WI38 (cell line): ENCODE measurements at regions not wholly inside any gene's neighbourhood (a gene's known extent, or its start where the extent isn't known, plus 50 kb on each side); places are given as distances from the start of the nearest gene placed in this dataset.

Source experiments
- H3K4me3 ChIP-seq: 2 replicates; pipeline ENCODE4 v1.5.1; 2011; ENCODE audit warnings: low read depth, mild to moderate bottlenecking, control low read depth, low read length
- TF ChIP-seq, protein P1 (sequence below): IDR thresholded peaks from 2 replicates; pipeline ENCODE4 v1.5.1; 2012; ENCODE audit warnings: low read depth, mild to moderate bottlenecking, control low read depth, low read length

DNA sequence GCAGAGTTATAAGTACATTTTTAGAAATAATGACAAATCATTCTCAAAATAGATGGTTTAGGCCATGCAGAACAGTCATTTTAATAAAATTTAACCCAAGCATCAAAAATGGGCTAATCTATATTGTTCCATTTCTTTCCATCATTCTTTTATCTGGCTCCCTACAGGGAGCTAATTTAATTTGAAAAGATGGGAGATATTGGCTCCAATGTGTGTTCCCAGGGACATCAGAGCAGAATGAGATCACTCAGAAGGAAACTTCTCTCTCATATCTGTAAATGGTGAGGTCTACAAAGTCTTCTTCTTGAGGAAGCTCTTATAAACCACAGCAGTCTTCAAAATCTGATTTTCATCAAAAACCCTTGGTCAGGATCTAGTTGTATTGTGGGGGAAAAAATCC, 119.4 kb upstream of the RAB6C start:
- TF ChIP-seq, protein P1, sequence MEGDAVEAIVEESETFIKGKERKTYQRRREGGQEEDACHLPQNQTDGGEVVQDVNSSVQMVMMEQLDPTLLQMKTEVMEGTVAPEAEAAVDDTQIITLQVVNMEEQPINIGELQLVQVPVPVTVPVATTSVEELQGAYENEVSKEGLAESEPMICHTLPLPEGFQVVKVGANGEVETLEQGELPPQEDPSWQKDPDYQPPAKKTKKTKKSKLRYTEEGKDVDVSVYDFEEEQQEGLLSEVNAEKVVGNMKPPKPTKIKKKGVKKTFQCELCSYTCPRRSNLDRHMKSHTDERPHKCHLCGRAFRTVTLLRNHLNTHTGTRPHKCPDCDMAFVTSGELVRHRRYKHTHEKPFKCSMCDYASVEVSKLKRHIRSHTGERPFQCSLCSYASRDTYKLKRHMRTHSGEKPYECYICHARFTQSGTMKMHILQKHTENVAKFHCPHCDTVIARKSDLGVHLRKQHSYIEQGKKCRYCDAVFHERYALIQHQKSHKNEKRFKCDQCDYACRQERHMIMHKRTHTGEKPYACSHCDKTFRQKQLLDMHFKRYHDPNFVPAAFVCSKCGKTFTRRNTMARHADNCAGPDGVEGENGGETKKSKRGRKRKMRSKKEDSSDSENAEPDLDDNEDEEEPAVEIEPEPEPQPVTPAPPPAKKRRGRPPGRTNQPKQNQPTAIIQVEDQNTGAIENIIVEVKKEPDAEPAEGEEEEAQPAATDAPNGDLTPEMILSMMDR: no peak
- H3K4me3 ChIP-seq: no peak overlapping the region

DNA sequence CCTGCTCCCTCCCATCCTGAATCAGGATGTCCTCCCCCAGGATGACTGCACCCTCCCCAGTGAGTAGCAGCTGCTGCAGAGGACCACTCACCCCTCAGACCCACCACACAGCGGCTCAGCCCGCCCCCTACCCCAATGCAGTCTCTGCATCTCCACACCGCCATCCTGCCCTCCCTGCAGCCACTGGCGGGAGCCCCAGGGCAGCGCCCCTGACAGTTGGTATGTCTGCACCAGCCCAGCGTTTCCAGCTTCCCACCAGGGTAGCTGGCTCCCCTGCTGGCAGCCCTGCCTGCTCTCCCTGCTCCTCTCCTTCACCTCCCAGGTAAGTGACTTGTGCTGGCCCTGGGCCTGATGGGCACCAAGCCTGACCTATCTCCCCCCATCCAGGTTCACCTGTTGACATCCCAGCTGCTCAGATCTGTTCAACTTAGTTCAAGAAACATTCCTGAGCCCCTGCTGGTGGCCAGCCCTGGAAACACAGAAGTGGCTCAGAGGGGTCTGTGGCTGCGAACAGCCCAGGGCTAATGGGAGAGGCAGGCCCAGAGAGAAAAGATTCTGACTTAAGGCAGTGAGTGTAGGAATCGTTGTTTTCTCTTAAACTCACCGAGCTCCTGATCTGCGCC, 117.7 kb upstream of the RAB6C start:
- TF ChIP-seq, protein P1: no peak
- H3K4me3 ChIP-seq: no peak overlapping the region

DNA sequence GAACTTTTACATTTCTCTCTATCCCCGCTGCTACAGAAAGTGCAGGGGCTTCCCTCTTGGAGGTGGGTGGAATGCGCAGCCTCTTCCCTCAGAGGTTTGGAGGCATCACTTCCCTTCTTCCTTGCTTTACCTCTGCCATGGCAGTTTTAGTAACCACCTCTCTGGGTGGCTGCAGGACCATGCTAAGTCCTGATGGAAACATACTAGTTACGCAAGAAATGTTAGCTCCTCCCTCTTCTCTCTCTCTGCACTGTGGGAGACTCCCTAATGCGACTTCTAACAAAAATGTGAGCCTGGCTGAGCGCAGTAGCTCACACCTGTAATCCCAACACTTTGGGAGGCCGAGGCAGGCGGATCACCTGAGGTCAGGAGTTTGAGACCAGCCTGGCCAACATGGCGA, 116.8 kb upstream of the RAB6C start:
- TF ChIP-seq, protein P1: no peak
- no peak overlapping the region for H3K4me3 ChIP-seq

DNA sequence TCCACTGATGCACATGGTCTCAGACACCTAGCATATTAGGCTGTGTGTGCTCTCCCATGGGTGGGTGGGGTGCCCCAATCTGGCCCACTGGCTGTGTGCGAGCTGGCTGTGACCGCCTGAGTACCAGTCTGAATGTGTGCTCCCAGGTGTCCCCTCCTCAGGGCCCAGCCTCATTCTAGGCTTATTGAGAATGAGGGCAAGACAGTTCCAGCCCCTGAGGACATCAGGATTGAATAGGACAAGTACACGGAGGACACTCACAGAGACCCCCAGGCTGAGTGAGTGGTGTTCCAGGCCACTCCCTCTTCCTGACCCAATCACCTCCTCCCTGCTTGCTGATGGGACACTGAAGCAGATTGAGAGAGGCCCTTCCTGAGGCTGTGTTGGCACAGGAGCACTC, 116.1 kb upstream of the RAB6C start:
- TF ChIP-seq, protein P1: no peak
- H3K4me3 ChIP-seq: no peak overlapping the region

DNA sequence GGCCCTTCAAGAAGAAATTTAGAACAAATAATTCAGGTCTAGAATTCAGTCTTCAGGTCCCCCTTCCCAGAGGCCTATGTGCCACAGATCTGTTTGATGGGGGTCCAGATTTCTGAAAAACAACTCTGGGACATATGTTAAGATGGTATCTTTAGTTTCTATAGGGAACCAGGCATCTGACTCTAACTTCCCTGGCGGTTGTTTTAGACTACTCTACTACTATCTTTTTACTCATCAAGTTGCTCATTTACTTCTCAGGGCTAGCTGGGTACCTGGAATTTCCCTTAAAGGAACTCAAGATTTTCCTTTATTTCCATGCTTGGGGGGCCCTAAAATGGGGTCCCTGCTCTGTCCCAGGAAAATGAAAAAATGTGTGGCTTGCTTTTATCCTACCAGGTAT, 114.7 kb upstream of the RAB6C start:
- no peak overlapping the region for H3K4me3 ChIP-seq
- TF ChIP-seq, protein P1: no peak

DNA sequence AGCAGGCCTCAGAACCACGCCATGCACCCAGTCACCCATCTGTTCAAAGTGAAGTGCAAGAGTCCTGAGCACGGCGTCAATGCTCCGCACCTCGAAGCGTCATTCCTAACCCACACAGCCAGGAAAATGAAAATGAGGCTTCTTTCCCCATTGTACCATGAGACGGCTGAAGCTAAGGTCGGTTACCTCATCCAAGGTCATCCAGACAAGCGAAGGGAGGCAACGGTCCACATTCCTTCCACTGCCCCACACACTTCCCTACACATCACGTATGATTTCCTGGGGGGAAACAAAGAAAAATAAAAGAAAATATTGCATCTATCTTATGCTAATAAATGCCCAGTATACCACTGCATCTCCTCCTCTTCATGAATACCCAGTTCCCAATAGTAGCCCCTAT, 113.5 kb upstream of the RAB6C start:
- H3K4me3 ChIP-seq: no peak overlapping the region
- TF ChIP-seq, protein P1: no peak

DNA sequence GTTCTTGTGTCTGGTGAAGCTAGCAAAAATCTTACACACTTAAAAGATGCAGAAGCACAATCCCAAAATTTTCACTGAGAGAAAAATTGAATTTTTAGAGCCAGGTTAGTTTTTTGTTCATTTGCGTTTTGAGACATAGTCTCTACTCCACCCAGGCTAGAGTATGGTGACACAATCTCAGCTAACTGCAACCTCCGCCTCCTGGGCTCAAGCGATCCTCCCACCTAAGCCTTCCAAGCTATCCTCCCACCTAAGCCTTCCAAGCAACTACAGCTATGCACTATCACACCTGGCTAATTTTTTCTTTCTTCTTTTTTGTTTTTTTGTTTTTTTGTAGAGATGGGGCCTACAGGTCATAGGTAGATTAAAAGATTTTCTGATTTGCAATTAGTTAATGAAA, 113.1 kb upstream of the RAB6C start:
- TF ChIP-seq, protein P1: no peak
- H3K4me3 ChIP-seq: no peak overlapping the region
